C4-2B (cell line): ENCODE measurements at regions not wholly inside any gene's neighbourhood (a gene's known extent, or its start where the extent isn't known, plus 50 kb on each side); places are given as distances from the start of the nearest gene placed in this dataset.

Experiments
- H3K27ac ChIP-seq: fragments of 450-650 bp; 2 replicates; pipeline ENCODE4 v1.5.1; 2017
- ZFX ChIP-seq: fragments of 450-650 bp; IDR thresholded peaks from 2 replicates; pipeline ENCODE4 v1.6.1; 2017
- TF ChIP-seq, protein P1 (sequence below): fragments of 450-650 bp; conservative IDR thresholded peaks from 2 replicates; pipeline ENCODE4 v1.5.1; 2017; ENCODE audit warnings: mild to moderate bottlenecking

- no peak overlapping the region for H3K27ac ChIP-seq
- TF ChIP-seq, protein P1, sequence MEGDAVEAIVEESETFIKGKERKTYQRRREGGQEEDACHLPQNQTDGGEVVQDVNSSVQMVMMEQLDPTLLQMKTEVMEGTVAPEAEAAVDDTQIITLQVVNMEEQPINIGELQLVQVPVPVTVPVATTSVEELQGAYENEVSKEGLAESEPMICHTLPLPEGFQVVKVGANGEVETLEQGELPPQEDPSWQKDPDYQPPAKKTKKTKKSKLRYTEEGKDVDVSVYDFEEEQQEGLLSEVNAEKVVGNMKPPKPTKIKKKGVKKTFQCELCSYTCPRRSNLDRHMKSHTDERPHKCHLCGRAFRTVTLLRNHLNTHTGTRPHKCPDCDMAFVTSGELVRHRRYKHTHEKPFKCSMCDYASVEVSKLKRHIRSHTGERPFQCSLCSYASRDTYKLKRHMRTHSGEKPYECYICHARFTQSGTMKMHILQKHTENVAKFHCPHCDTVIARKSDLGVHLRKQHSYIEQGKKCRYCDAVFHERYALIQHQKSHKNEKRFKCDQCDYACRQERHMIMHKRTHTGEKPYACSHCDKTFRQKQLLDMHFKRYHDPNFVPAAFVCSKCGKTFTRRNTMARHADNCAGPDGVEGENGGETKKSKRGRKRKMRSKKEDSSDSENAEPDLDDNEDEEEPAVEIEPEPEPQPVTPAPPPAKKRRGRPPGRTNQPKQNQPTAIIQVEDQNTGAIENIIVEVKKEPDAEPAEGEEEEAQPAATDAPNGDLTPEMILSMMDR: no peak
- no peak for TF ChIP-seq ZFX
Measured at GRCh38 chr21:25375675-25376074, 231.6 kb downstream of the MRPL39 start.

DNA sequence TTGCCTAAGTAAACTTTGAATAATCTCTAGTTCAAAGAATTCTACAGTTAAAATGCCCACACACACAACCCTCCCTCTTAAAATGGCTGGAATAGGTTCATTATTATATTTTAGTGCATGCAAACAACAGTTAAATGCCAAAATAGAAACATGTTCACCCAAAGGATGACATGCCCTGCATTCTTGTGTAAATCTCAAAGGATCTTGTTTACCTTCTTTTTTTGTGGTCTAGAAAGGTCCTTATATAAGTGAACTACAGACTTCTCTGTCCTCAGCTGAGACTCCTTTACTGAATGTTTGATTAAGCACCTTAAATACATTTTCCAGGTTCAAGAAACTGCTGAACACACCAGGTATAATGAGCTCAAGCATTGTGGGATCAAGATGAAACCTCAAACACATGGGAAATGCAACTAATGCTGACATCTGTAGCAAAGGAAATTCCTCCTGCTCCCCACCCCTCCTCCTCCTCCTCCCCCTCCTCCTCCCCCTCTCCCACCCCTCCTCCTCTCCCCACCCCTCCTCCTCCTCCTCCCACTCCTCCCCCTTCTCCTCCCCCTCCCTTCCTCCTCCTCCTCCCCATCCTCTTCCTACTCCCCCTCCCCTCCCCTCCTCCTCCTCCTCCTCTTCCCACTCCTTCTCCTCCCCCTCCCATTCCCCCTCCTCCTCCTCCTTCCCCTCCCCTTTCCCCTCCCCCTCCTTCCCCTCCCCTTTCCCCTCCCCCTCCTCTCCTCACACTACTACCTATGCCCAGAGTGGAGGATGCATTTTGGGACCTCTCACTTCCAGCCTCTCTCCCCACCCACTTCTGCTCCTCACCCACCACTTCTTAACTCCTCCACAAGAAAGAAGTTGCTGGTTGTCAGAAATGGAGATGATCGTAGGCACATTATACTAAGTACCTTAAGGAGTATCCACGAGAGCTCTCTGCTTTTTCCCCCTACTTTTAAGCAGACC lies 233.9 kb downstream of the MRPL39 start:
- H3K27ac ChIP-seq: no peak overlapping the region
- no peak for TF ChIP-seq ZFX
- TF ChIP-seq, protein P1: no peak

GRCh38 chr21:25371841-25372425 lies 235.3 kb downstream of the MRPL39 start:
- no peak overlapping the region for H3K27ac ChIP-seq
- TF ChIP-seq, protein P1: no peak
- no peak for TF ChIP-seq ZFX

- TF ChIP-seq, protein P1: no peak
- TF ChIP-seq ZFX: no peak
- no peak overlapping the region for H3K27ac ChIP-seq
Measured at GRCh38 chr21:25370311-25370744, 237.0 kb downstream of the MRPL39 start.

- H3K27ac ChIP-seq: no peak overlapping the region
- TF ChIP-seq ZFX: no peak
- TF ChIP-seq, protein P1: no peak
Measured at GRCh38 chr21:25369524-25370300, 237.6 kb downstream of the MRPL39 start.

DNA sequence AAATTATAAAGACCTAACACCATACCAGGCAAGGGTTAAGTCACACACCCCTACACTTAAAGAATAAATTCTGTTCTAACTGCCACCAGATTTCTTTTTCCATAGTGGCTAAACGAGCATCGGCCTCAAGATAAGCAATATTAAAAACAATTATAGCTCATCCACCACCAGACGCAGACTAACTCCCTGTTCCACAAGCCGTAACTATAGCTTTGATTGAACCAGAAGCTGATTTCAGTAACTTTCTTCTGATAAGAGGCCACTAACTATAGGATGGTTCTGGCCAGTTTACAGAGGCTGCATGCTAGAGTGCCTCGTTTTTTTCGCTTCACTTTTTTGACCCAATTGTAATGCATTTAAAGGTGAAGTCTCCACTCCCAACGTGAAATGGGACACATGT lies 238.8 kb downstream of the MRPL39 start:
- TF ChIP-seq, protein P1: no peak
- no peak for TF ChIP-seq ZFX
- H3K27ac ChIP-seq: no peak overlapping the region

GRCh38 chr21:25366116-25366515 lies 241.2 kb downstream of the MRPL39 start:
- H3K27ac ChIP-seq: no peak overlapping the region
- TF ChIP-seq, protein P1: no peak
- no peak for TF ChIP-seq ZFX
